GM19467 (cell line): ENCODE measurements at regions not wholly inside any gene's neighbourhood (a gene's known extent, or its start where the extent isn't known, plus 50 kb on each side); places are given as distances from the start of the nearest gene placed in this dataset.

Source experiments
- ATAC-seq: cut with Tn5 transposase; IDR thresholded peaks from one replicate; pipeline ENCODE4 v1.9.1; 2021; ENCODE audit warnings: mild to moderate bottlenecking, moderate library complexity; ENCODE audit not compliant: unreplicated experiment

DNA sequence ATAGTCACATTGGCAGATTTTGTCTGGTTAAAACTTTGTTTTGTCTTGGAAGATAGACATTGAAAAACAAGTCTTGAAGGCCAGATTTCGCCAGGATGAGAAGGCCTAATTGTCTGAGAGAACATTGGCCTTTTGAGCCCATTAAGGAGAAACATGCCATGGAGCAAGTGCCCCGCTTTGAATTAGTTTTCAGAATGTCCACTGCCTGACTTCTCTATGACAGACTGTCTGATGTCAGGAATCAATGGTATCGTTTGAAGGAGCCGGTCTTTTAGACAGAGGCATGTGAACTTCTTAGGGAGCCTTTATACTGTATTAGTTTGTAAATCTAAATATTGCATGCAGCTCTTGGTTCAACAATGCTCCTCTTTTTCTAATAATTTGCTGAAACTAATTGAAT lies 155.9 kb downstream of the DLEU7 start:
- ATAC-seq, result no peak

DNA sequence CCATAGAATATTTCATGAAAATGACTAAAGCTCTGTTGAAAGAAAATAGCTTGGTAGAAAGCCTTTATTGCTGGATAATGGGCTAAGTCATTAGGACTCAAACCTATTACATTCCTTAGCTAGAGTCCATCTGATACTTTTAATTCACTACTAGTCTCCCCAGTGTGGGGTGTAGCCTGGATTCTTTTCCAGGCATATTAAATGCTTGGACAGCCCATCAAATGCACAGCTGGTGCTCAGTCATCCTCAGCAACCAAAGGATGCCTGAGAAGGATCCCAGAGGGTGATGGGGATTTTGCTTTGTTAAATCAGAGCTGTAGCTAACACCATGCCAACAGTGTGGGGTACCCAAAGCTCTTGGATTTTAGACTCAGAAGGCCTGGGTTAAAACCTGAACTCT lies 153.5 kb downstream of the DLEU7 start:
- ATAC-seq, result no peak

DNA sequence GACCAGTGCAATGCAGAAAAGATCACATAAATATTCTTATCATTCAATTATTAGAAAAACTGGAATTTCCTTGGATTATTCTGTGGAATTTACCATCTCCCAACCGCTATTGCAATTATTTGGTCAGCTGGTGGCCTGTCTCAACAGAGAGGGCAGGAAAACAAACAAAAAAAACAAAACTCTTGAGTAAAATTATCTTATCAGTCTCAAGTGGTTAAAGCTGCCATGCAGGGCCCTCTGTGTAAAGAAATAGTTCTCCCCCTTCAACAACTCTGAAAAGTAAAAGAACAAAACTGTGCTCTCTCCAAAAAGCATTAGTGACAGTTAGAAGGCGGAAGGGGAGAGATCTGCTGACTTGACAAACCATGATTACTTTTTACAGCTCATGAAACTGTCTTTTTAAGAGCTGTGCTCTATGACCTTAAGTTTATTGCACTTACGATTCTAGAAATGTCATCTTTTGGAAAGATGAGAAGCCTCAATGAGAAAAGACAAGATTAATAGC lies 152.3 kb downstream of the DLEU7 start:
- no peak for ATAC-seq

DNA sequence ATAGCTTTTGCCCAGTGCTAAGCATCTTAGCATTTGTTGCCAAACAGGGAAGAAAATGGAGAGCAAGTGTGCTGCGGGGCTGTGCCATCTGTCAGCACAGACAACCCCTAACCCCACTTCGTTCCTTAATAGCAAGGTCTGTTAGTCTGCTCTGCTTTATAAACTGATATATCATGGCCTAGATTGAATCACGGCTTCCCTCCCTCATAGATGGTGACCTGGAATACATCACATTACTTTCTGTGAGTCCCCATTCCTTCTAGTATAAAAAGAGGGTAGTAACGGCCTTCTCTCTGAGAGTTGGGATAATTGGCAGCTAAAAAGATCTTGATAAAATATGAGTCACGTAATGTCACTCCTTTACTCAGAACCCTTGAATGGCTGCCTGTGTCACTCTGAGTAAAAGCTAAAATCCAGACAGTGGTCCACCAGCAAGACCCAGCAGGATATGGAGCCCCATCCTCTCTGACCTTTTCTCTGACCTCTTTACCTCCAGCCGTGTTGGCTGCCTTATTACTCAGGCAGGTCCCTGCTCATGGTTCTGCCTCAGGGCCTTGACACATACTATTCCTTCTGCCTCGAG lies 151.7 kb downstream of the DLEU7 start:
- no peak for ATAC-seq

DNA sequence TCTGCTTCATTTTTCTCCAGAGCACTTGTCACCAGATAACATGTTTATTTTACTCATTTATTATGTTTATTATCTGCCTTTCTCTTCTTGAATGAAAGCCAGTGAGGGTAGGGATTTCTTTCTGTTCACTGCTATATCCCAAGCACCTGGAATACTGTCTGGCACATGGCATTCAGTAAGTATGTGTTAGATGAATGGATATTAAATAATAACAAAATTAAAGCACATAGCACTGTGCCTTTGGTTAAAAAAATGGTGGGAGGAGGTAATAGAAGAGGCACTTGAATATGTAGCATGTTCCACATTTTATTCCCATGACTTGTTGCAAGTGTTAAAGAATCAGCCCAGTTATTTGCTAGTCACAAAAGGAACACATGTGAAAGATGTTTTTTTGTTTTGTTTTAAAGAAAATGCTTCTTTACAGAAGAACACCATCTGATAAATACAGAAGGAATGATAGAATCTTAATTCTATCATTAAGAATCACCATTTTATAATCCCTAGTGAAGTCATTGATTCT lies 151.0 kb downstream of the DLEU7 start:
- no peak for ATAC-seq

DNA sequence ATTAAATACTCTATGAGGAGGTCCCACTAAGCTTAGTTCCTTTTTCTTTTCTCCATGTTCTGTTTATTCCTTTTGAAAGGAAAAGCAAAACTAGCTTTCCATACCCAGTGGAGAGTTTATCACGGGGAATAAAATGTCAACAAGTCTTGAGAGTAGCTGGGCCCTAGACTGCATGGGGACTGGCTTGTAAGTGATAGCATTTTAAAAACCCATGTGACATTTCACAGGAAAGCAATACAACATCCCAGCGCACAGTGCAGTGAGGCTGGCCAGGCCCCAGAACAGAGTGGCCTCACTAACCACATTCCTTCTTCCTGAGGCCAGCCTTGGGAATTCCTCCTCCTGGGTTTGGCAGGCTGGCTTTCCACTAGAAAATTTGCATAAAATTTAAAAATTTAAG lies 149.8 kb downstream of the DLEU7 start:
- no peak for ATAC-seq

DNA sequence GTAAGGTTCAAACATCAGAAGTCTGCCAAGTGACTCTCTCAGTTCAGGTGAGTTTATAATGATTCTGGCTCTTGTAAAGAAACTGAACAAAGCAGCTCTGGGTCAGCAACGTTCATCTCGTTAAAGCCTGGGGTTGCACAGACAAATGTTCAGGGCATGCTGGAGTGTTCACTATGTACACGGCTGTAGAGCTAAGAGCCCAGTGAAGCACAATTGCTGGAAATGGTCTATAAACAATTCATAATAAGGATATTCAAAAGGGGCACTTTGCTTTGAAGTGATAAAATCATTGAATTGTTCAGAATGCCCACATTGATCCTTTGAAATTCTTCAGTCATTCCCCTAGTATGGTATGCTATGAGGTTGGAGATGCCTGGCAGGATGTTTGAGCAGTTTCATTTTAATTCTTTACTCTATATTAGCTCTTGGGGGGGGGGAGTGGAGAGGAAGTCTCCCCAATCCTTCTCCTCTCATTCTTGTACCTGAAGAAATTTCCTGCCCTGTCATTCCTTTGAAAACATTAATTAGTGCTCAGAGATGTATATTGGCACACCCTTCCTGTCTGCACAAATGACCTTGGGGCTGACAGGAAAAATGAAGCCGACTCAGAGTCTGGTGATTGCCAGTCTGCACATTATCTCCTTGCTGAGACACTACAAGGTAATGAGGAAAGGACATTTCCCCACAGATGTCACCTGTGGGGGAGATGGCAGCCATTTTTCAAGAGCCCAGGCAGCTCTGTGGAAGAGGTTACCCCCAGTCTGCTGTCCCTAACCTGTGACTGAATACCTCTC lies 145.5 kb downstream of the DLEU7 start:
- no peak for ATAC-seq

DNA sequence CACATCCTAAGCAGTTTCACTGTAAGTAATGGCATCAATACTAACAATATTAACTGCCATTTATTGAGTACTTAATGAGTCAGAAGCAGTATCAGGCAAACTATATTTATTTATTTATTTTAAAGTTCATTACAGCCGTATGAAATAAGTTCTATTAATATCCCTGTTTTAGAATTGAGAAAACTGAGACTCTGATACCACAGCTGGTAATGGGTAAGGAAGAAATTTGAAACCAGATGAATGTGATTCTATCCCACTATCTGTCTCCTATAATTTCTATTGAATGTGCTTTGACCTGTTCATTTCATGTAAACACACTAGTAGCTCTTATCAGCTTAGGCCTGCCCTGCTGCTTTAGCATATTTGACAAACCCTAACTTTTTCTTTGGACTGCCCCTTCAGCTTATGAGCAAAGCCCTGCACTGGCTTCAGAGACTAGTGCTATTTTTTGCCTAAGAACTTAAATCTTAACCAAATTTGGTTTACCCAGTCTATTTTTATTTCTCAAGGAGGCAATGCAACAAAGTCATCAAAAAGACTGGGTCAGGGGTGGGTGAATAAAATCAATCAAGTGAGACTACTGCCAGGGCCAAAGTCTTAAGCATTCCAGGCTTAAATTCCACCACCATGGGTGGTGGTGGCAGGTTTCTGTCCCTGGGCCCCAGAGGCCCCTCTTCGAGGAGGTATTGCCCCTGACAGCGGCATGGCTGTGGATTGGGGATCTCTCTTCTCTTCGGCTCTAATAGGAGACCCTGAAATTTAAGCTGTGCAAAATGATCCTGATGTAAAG lies 143.4 kb downstream of the DLEU7 start:
- ATAC-seq, result no peak

DNA sequence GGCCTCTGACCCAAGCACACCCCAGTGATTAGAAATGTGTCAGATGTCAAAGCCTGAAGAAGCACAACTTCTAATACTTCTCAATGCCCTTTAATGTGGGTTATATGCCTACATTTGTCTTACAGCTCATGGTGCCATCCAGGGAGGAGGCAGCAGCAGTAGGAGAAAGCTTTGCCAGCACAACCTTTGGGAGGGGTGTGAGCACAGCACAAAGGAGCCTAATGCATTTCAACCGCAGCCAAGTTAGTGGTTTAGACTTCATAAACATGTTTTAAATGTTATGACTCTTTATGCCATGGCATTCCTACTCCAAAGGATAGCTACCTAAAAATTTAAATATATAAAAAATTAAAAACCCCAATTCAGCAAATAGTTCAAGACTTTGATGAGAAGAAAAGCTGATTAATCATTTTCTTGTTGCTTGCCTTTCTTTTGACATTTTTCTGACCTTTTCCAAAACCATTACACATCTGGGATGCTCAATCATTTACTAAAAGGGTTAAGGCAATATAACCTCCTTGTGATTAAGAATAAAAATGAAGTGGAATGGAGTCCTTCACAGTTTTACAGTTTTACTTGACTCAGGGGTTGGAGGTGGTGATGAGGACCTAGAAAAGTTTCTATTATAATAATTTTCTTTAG lies 142.7 kb downstream of the DLEU7 start:
- no peak for ATAC-seq

DNA sequence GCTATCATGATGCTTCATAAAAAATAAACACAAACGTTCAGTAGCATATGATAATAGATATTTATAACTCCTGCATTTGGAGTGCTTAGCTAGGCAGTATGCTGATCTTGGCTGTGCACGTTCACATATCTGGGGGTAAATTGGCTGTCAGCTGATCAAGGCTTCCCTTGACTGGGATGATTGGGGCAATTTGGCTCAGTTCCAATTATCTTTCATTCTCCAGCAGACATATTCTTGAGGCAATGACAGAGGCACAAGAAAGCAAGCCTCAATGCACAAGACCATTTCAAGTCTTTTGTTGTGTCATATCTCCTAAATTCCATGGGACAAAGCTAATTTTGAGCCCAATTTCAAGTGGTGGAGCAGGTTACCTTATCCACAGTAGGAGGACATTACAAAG lies 142.0 kb downstream of the DLEU7 start:
- ATAC-seq, result no peak

DNA sequence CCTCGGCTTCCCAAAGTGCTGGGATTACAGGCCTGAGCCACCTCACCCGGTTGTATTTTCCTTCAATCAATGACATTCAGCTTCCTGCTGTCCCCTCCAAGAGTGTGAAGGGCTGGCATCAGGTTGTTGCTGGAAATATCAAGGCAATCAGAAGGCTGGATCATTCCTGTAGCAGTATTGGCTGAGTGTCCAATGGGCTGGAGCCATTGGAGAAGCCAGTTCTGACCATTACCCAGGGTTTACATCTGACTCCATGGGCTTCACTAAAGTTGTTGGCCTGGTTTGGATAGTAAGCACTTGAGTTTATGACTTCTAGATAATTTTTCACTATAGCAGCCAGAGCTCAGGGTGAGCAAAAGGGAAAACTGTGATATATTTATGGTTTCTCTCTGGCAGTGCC lies 137.0 kb downstream of the DLEU7 start:
- no peak for ATAC-seq

DNA sequence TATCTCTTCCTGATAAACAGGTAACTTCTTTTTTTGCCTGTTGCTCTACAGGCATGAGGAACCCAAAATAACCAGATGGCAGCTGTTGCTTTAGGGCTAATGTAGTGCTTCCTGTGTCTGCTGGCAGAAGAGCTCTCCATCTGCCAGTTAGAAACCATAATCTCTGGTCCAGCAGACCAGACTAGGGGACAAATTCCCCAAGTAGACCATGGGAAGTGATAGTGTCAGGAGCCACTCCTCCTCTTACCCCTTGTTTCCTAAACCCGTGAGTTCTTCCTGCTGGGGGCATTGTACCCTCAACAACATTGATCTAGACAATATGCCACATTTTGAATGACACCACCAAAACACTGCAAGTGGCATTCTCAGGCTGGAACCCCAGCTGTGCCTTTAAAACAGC lies 135.9 kb downstream of the DLEU7 start:
- ATAC-seq, result no peak

DNA sequence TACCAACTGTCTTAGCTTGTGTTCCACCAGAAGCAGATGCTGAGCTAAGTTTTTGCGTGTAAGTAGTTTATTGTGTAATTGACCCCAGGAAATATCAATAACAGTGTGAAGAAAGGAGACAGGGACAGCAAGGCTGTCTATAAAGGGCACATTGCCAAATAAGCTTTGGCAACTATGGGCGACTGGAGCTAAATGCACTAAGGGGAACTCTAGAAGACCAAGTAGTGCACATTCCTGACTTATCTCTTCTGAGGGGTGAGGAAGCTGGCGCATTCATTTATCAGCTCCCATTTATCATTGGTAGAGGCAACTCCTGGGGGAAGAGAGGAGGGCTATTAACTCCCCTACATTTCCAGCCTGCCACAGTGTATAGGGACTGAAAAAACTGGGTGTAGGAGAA lies 135.0 kb downstream of the DLEU7 start:
- ATAC-seq, result no peak

DNA sequence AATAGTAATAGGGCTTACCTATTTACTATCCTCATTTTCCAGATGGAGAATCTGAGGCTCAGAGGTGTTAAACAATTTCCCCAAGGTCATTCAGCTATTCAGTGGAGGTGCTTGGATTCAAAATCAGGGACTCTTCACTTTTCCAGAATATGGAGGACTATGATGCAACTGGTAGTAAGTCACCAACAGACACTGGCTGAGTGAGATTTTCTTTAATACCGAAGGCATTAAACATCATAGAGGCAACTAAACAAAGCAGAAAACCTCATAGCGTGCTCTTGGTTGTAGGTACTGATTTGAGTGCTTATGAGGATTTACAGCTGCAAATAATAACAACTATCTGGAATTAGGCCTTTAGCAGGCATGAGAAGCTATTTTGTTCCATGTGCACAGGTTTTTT lies 134.4 kb downstream of the DLEU7 start:
- ATAC-seq, result no peak

DNA sequence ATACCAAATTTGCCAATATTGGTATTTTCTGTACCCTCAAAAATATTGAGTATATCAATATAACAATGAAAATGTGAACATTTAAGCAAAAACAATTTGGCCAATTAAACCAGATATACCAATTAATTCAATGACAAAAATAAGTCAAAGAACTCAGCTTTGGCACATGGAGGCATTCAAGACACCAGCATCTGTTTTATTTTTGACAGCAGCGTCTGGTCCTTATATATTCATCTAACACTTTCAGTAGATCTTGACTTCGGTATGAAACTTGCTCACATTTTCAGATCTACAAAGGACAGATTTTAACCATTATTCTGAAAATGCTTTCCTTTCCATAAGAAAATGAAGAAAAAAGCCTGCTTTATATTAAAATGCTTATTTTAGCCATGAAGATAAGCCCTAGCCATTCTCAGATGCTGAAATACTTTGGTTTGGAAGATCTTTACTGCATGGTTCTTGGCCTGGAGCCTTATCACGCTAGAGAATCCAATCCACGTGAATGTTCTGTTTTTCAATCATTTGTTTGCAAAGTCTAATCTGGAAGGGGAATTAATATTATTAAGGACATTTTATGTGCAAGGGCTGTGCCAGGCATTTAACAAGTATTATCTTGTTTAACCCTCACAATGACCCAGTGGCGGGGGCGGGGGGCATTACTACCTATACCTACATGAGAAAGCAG lies 132.2 kb downstream of the DLEU7 start:
- ATAC-seq, result no peak

DNA sequence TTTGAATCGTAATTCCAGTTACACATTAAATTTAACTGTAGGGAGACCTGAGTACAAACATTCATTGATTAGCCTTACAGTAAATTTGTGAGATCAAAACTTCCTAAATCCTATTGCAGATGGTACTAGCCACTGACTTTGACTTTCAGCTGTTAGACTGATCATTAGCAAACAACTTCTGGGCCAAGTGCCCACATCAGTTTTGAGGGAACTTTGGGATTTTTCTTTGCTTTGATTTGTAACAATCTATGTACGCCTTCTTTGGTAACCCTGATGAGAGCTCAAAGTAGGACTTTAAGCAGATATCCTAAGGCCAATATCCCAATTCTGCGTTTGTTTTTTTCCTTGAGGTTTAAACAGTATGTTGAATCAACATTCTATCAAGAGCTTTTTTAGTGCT lies 131.5 kb downstream of the DLEU7 start:
- no peak for ATAC-seq

DNA sequence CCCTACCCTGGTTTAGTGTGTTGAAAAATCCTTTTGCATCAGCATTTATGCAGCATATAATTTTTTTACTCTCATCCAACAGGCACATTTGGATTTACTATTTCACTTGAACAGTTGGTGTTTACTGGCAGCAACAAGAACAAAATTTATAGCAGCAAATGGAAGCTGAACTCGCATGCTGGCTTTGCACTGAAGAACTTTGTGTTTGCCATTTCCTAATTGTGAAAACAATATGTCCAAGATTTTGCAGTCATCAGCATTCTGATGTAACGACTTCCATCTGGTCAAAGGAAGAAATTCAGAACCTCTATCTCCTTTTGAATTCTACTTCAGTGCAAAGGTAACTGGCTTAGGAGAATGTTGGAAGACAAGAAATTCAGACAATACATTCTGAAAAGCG lies 131.0 kb downstream of the DLEU7 start:
- no peak for ATAC-seq

DNA sequence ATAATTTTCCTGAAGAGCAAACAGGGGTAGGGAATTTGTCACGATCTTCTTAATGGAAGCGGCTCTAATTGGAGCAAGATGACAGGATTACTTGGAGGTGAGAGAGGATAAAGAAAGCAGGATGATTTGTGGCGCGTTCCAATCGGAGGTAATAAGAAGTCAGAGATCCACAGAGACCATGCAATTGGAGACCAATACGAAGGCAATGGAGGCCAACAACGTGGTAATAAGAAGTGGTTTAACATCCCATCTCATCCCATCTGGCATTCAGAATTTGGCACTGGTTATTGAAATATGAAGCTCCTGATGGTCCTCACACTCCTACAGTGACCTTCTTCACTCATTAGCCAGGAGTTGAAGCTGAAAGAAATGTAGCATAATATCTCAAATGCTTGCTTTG lies 130.6 kb downstream of the DLEU7 start:
- no peak for ATAC-seq

DNA sequence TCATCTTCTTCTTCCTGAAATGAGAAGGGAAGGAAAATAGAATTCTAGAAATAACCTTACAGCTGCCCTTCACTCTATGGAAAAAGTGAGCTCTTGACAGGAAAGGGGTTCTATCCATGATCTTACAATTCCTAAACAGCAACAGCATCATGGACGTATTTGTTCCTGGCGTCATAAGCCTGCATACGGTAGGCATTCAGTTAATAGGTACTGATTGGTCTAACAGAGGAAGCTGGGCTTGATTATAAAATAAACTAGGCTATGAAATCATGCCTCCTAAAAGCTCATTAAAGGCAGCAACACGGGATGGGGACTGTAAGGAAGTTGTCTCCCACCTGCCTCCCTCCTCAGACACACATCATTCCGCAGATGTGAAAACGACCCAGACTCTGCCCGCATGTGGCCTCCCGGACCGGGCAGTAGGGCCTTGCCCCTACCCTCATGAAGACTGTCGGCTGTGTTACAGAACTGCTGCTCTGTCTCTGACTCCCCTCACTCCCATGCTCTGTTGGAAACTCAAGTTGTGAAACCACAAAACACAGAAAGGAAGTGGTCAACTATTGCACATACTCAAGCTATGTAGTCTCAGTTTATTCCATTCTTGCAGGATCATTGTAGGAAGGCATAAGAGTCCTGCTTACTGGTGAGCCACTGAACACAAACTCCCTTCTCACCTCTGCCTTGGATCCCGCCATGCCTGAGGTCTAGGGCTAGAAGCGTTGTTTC lies 129.8 kb downstream of the DLEU7 start:
- ATAC-seq, result no peak

DNA sequence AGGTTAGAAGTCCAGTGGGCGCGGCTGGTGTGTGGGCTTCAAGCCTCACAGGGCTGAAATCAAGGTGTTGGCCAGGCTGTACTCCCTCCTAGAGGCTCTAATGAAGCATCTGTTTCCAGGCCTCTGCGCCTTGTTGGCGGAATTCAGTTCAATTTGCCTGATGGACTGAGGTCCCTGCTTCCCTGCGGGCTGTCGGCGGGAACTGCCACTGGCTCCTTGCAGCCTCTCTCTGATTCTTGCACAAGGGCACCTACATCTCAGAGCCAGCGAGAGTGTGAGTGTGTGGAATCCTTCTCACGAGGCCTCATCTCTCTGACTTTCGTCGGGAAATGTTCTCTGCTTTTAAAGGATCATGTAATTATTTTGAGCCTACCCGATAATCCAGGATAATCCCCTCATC lies 128.6 kb downstream of the DLEU7 start:
- ATAC-seq, result no peak
